ENCODE measurements at regions not wholly inside any gene's neighbourhood (a gene's known extent, or its start where the extent isn't known, plus 50 kb on each side); places are given as distances from the start of the nearest gene placed in this dataset.
"Not testable (repeated sequence)": the region's sequence is repeated elsewhere in the genome, so short reads cannot be mapped to it uniquely, and the experiment has no call there.

GRCh38 chr1:157218671-157219070, 80.5 kb upstream of the ETV3 start:
- Mint-ChIP-seq H3K27ac (no peak overlapping the region), H3K9me3 (peaks cover 16% of the 10 kb centered on the region), H3K36me3 (ENCODE audit: low read depth) (no peaks in the 10 kb centered on the region), H3K4me3 (no peak overlapping the region), H3K27me3 (ENCODE audit: low read depth, poor library complexity) (peaks cover 4% of the 10 kb centered on the region), H3K4me1 (no peaks in the 10 kb centered on the region)
- no peak for TF ChIP-seq CTCF (IDR thresholded peaks at IDR 0.05)
- no peak for DNase-seq

- no peaks in the 10 kb centered on the region for H3K4me1 Mint-ChIP-seq
- H3K4me3 Mint-ChIP-seq = no peak overlapping the region
- H3K36me3 Mint-ChIP-seq (ENCODE audit: low read depth) = no peaks in the 10 kb centered on the region
- H3K27ac Mint-ChIP-seq = no peak overlapping the region
- DNase-seq = no peak
- H3K27me3 Mint-ChIP-seq (ENCODE audit: low read depth, poor library complexity) = peaks cover 4% of the 10 kb centered on the region
- peaks cover 27% of the 10 kb centered on the region for H3K9me3 Mint-ChIP-seq
- TF ChIP-seq CTCF (IDR thresholded peaks at IDR 0.05) = no peak
Observed at GRCh38 chr1:157217486-157217885, 79.3 kb upstream of the ETV3 start.

GRCh38 chr1:157213836-157214235, 75.6 kb upstream of the ETV3 start:
- no peak for TF ChIP-seq CTCF (IDR thresholded peaks at IDR 0.05)
- no peaks in the 10 kb centered on the region for H3K36me3 Mint-ChIP-seq (ENCODE audit: low read depth)
- peaks cover 4% of the 10 kb centered on the region for H3K27me3 Mint-ChIP-seq (ENCODE audit: low read depth, poor library complexity)
- no peak overlapping the region for H3K4me3 Mint-ChIP-seq
- no peaks in the 10 kb centered on the region for H3K4me1 Mint-ChIP-seq
- H3K27ac Mint-ChIP-seq = no peak overlapping the region
- peaks cover 43% of the 10 kb centered on the region for H3K9me3 Mint-ChIP-seq
- no peak for DNase-seq

GRCh38 chr1:157209514-157209913, 71.3 kb upstream of the ETV3 start:
- no peaks in the 10 kb centered on the region for H3K4me1 Mint-ChIP-seq
- H3K27ac Mint-ChIP-seq = no peak overlapping the region
- H3K36me3 Mint-ChIP-seq (ENCODE audit: low read depth) = no peaks in the 10 kb centered on the region
- TF ChIP-seq CTCF (IDR thresholded peaks at IDR 0.05) = no peak
- no peak overlapping the region for H3K4me3 Mint-ChIP-seq
- peaks cover 3% of the 10 kb centered on the region for H3K27me3 Mint-ChIP-seq (ENCODE audit: low read depth, poor library complexity)
- H3K9me3 Mint-ChIP-seq = peaks cover 34% of the 10 kb centered on the region
- no peak for DNase-seq

- H3K27me3 Mint-ChIP-seq (ENCODE audit: low read depth, poor library complexity); H3K4me1 Mint-ChIP-seq; H3K4me3 Mint-ChIP-seq; H3K9me3 Mint-ChIP-seq; H3K27ac Mint-ChIP-seq; DNase-seq; H3K36me3 Mint-ChIP-seq (ENCODE audit: low read depth): not testable (repeated sequence)
Observed at GRCh38 chr1:157205982-157206381, 67.8 kb upstream of the ETV3 start.

GRCh38 chr1:157203166-157203565, 65.0 kb upstream of the ETV3 start:
- H3K4me1 Mint-ChIP-seq = no peaks in the 10 kb centered on the region
- H3K9me3 Mint-ChIP-seq = no peaks in the 10 kb centered on the region
- H3K4me3 Mint-ChIP-seq = no peak overlapping the region
- TF ChIP-seq CTCF (IDR thresholded peaks at IDR 0.05) = no peak
- H3K36me3 Mint-ChIP-seq (ENCODE audit: low read depth) = no peaks in the 10 kb centered on the region
- DNase-seq = no peak
- peaks cover 14% of the 10 kb centered on the region for H3K27me3 Mint-ChIP-seq (ENCODE audit: low read depth, poor library complexity)
- H3K27ac Mint-ChIP-seq = no peak overlapping the region
